ENCODE measurements at regions not wholly inside any gene's neighbourhood (a gene's known extent, or its start where the extent isn't known, plus 50 kb on each side); places are given as distances from the start of the nearest gene placed in this dataset.

- TF ChIP-seq CTCF (IDR thresholded peaks at IDR 0.05; ENCODE audit: low read length) (no peak), EZH2 (IDR thresholded peaks at IDR 0.05; ENCODE audit: borderline replicate concordance, low read length) (no peak)
Observed at GRCh38 chr2:200253639-200254038, 52.9 kb upstream of the SPATS2L start.

All from OCI-LY1 (cell line).